ENCODE measurements at regions not wholly inside any gene's neighbourhood (a gene's known extent, or its start where the extent isn't known, plus 50 kb on each side); places are given as distances from the start of the nearest gene placed in this dataset.

GRCh38 chr16:60413969-60414368 is 1622.3 kb downstream of the CDH8 start (continued):
- TF ChIP-seq FUBP1 (CRISPR knock-in tag; IDR thresholded peaks at IDR 0.05; ENCODE audit: borderline replicate concordance) (no peak), EHMT2 (IDR thresholded peaks at IDR 0.05; ENCODE audit: borderline replicate concordance, low read depth, low read length) (no peak), ZNF281 (CRISPR knock-in tag; IDR thresholded peaks at IDR 0.05; ENCODE audit: borderline replicate concordance) (no peak), ERF (CRISPR knock-in tag; IDR thresholded peaks at IDR 0.05) (no peak), BRF2 (CRISPR knock-in tag; IDR thresholded peaks at IDR 0.05) (no peak), ZNF672 (CRISPR knock-in tag; IDR thresholded peaks at IDR 0.05) (no peak)

GRCh38 chr16:60407606-60408005 is 1628.6 kb downstream of the CDH8 start:
- ATAC-seq (no peak), DNase-seq (ENCODE audit: low spot score) (no peak), FAIRE-seq (no peak)
- POLR2A ChIA-PET = no interaction called here
- Histone ChIP-seq H3K27ac (ENCODE audit: extremely low read length, insufficient read depth, low read length) (no peak overlapping the region), H3K4me2 (ENCODE audit: low read depth, low read length) (no peak overlapping the region), H3K79me2 (ENCODE audit: insufficient read depth, low read length) (no peaks in the 10 kb centered on the region), H4K20me1 (ENCODE audit: insufficient read depth, low read length) (no peaks in the 10 kb centered on the region), H3K4me3 (replicated peaks in 1 of 3; ENCODE audit: insufficient read depth in 1 of 3, low read depth in 2 of 3, low read length in 3 of 3) (no peak overlapping the region), H3K36me3 (replicated peaks in 1 of 2; ENCODE audit: control insufficient read depth in 1 of 2, insufficient read depth in 2 of 2, low read length in 2 of 2) (no peaks in the 10 kb centered on the region), H3K9me3 (ENCODE audit: low read length) (peaks cover 49% of the 10 kb centered on the region), H2AFZ (ENCODE audit: low read length) (no peak overlapping the region), H3K27me3 (ENCODE audit: control insufficient read depth in 1 of 2, insufficient read depth in 2 of 2, low read length in 2 of 2) (no peaks in the 10 kb centered on the region), H3K4me1 (ENCODE audit: insufficient read depth, low read length) (no peaks in the 10 kb centered on the region), H3K9ac (ENCODE audit: insufficient read depth, low read depth, low read length) (no peak overlapping the region)
- in situ Hi-C loops (cut with HindIII; ENCODE audit: extremely low pct_ligation_motif_present, low pct_unique_long_range_greater_than_20kb) (no loop called here), intact Hi-C loops (cut with micrococcal nuclease; ENCODE audit: unreplicated experiment) (no loop called here)
- no TSS peak for BruUV-seq (replicated peaks)
- CTCF ChIA-PET (ENCODE audit: low intra/inter-chr PET ratio, low total read pairs) = no interaction called here
- 16% methylated on average over 2 of the region's 2 CpGs for WGBS (ENCODE audit: low lambda C conversion rate)
- TF ChIP-seq FIP1L1 (IDR thresholded peaks at IDR 0.05; ENCODE audit: borderline replicate concordance, insufficient read depth, low read depth, low read length) (no peak), TFAP4 (IDR thresholded peaks at IDR 0.05; ENCODE audit: borderline replicate concordance, low read depth) (no peak), NCOR1 (IDR thresholded peaks at IDR 0.05; ENCODE audit: borderline replicate concordance, low read length) (no peak), STAT6 (CRISPR knock-in tag; IDR thresholded peaks at IDR 0.05; ENCODE audit: borderline replicate concordance) (no peak), PHF21A (CRISPR knock-in tag; IDR thresholded peaks at IDR 0.05) (no peak), ZNF775 (CRISPR knock-in tag; IDR thresholded peaks at IDR 0.05; ENCODE audit: borderline replicate concordance) (no peak), CBX1 (IDR thresholded peaks at IDR 0.05; ENCODE audit: low read depth) (no peak), FOXP1 (IDR thresholded peaks at IDR 0.05) (no peak), FOXP1 (CRISPR knock-in tag; IDR thresholded peaks at IDR 0.05) (no peak), ZNF777 (CRISPR knock-in tag; IDR thresholded peaks at IDR 0.05) (no peak)

Measured in HepG2 (cell line).